Activated T-cell treated with anti-CD3 and anti-CD28 coated beads for 24 hours (primary cell): ENCODE measurements at regions not wholly inside any gene's neighbourhood (a gene's known extent, or its start where the extent isn't known, plus 50 kb on each side); places are given as distances from the start of the nearest gene placed in this dataset.

ENCODE experiments used
- DNase-seq: peaks from one replicate; pipeline ENCODE4 v3.0.0-alpha.2; 2020; ENCODE audit warnings: low read depth

DNA sequence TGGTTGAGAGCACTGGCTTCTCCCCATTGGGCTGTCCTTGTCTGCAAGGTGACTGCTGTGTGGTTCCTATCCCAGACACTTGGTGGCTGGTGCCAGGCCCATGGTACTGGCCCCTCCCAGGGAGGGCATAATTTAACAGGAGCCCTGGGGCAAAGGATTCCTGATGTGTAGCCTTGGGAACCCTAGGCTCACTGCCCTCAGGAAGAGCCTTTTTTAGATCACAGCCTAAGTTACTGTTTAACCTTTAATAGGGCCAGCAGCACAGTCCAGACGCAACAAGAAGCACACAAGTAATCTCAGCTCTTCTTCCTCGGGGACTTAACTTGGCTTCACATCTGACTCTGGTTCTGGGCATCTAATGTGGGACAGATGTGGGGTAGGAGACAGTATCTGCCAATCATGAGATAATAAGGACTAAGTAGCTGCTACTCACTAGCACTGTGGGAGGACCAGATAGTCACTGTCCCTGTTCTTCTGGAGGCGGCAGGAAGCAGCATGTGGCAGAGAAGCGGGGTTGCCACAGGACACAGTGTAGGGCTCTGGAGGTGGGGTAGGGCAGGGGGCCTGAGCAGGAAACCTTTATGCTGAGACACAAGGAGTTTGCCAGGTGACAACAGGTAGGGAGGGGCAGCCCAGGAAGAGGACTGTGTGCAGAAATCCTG is 136.3 kb downstream of the TMEM17 start:
- DNase-seq, result no peak

DNA sequence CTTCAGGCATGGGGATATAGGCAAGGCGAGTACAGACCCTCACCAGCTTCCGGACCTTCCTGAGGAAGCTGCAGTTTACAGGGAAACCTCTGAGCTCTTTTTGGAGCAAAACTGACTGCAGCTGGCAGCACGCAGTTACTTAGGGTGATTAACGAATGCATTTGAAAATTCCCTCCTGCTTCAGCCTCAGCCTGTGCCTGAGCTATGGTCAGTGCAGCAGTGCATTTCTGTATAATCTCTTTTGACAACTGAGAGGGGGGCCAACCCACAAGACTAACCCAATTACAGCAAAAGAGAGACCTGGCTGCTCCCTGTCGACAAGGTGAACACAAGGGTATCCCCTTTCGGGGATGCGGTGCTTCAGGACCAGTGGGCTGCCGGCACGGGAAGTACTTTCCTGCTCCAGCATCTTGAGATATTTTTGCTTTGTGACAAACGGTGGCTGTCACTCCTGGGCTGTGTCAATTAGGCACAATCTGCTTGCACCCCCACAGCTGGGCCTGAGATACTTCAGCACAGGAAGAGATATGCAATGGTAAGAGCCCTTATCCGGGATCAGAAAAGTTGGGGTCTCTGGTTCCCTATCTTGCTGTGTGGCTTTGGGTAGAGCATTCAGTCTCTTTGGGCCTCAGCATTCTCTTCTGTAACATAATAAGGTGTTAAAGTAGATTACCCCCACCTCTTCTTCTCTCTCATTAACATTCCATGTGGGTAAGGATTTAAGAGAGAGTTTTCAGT is 141.0 kb downstream of the TMEM17 start:
- no peak for DNase-seq

DNA sequence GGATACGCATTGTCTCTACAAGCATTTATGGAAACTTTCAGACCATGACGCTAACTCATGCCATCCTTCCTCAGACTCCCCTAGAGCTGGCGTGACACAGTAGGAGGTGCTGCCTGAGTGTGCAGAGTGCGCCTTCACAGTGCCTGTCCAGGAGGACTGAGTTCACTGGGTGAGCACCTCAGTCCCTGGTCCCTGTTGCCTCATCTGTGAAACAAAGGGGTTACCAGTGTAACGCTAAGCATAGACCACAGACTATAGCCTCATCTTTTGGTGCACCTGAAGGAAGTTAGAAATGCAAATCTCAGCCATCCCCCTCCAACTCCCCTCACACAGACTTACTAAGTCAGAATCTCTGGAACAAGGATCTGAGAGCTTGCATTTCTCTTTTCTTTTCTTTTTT is 142.8 kb downstream of the TMEM17 start:
- DNase-seq, result no peak

DNA sequence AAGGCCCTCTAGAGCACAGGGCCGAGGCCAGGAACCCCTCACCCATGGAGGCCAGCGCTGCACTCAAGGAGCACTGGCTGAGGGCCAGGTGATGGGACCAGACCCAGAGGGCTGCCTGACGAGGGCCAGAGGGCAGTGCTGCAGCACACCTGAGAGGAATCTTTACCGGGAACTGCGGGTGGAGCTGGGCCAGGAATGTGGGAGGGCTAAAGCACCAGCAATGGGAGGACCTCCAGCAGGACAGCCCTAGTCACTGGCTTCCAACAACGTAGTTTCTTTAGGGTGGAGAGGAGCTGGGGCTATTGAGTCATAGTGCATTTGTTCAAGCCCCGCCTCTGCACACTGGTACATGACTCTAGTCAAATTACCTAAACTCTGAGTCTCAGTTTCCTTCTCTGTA is 143.4 kb downstream of the TMEM17 start:
- no peak for DNase-seq

DNA sequence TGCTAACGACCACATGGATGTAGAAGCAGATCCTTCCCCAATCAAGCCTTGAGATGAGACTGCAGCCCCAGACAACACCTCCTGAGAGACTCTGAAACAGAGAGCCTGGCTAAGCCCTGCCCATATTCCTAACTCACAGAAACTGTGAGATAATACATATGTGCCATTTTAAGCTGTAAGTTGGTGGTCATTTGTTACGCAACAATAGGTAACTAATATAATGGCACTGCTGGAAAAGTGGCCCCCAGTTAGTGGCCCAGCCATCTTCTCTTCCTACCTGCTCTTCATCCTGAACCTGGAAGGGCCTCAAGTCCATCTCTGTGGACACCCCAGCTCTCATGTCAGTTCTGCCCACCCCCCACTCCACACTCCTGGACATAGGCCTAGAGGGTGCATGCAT is 144.0 kb downstream of the TMEM17 start:
- DNase-seq, result no peak

DNA sequence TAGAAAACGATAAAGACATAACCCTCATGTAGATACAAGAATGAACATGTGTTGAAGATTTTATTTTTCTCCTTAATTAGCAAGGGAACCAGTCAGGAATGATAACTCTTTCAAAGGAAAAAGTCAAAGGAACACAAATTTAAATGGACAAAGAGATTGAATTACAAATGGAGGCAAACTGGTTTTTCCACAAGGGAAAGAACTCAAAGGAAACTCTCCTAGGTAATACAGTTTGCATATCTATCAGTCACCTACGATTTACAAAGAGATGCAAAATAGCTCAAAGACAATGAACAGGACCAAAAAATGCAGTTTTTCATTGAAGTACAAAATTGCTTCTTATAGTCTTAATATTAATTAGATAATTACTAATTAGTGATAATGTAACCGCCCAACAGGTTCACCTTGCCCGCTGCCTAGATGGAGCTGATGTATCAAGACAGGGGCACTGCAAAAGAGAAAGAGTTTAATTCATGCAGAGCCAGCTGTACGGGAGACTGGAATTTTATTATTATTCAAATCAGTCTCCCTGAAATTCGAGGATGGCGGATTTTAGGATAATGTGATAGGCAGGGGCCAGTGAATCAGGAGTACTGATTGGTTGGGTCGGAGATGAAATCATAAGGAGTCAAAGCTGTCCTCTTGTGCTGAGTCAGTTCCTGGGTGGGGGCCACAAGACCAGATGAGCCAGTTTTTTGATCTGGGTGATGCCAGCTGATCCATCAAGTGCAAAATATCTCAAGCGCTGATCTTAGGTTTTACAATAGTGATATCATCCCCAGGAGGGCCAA is 151.0 kb downstream of the TMEM17 start:
- no peak for DNase-seq

DNA sequence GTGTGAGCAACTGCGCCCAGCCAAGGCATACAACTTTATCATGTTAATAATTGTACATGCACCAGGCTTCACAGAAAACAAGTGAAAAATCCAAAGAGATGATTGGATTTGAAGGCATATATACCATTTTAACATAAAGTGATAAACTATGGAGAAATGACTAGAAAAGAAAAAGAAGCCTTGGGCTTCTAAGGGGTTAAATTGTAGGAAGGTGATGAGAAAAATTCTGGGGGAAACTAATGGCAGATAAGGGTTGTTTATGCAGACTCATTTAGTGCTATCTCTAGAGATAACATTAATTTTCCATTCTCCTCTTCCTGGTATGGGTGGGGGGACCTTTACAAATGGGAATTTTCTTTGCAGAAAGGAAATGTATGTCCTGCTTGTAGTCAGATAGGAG is 154.0 kb downstream of the TMEM17 start:
- no peak for DNase-seq

DNA sequence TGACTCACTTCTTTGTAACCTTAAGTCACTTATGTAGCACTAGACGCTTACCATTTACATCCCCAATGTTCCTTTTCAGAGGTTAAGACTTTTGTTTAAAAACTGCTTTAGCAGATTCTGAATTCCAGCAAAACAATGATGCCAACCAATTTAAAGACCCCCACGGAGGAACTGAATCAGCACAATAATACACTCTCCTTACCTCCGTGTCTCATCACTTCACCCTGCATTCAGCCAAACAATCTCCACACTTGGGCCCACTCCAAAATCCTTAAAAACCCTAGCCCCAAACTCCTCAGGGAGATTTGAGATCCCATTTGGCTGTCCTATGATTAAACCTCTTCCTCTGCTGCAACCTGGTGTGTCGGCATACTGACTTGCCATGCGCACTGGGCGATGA is 153.9 kb downstream of the B3GNT2 start:
- no peak for DNase-seq

DNA sequence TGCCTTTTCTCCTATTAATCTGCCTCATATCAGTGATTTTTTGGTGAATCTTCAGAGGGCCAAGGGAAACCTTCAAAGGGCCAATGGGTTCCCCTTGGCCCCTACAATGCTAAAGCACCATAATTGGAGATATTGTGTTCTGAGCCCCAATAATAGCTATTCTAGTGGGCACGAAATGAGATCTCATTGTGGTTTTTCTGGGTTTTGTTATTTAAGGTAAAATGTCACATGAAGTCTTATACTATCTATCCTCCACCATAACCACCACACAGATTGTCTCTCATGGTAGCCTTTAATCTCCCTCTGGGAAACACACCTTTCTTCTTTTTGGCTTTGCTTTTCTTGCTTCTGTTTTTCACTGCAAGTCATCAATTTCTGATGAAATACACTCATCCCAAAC is 152.8 kb downstream of the B3GNT2 start:
- no peak for DNase-seq

DNA sequence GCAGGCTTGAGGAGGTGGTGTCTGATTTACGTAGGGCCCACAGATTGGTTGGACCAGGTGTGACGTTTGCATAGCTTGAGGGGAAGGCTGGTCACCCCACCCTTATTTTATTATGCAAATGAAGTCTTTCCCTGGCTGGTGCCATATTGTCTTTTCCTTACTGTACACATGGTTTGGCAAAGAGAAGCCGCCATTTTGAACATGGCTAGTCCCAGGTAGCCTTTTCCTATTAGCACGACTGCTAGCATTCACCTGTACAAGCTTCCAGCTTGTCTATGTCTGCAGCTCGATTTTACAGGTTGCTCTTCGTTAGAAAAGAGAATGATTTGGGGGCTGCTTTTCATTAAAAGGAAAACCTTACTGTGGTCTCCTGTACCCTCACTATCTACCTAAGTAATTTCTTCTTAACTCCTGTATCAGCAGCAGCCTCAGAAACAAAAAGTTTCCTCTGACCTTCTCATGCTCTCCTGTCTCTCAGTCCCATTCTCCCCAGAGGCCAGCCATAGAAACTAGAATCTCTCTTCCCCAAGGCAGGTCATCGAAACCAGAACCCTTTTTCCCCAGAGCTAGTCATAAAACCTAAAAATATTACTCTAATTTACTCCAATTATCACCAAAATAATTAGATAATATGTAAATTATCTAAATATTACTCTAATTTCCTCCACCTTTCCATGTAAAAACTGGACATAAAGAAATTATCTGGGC is 151.8 kb downstream of the B3GNT2 start:
- no peak for DNase-seq

DNA sequence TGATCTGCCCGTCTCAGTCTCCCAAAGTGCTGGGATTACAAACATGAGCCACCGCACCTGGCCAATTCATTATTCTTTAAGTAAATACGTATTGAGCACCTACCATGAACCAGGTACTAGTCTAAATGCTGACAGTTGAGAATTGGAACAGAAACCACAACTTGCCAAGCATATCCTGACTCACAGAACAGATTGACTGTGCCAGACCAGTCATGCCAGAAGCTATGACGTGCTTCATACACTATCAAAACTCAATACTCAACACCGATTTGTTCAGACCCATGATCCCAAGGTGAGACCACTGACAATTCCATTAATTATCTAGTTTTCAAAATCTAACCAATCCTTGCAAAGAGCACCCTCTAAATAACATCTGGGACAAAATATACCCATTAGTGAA is 148.6 kb downstream of the B3GNT2 start:
- no peak for DNase-seq

DNA sequence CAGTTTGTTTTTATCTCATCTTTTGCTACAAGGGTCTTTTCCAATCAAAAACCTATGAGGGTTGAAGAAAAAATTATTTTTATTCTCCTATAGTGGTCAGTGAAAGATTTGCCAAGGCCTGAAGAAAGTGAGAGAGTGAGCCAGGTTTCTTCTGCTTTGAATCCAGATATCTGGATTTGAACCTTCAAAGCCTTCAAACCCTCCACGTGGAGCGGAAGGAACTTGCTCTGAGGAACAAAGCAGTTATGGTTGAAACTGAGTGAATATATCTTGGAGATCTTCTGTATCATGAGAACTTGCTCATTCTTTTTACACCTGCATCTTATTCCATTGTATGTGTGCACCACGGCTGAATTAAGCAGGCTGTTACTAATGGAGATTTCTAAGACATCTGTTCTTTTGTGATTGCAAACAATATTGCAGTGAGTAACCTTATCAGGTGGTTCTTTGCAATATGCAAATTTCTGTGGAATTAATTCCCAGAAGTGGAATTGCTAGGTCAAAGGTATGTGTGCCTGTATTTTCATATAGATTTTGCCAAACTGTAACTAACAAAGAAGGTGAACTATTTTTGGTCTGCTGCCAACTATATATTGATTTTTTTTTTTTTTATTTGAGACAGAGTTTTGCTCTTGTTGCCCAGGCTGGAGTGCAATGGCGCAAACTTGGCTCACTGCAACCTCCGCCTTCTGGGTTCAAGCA is 147.9 kb downstream of the B3GNT2 start:
- DNase-seq, result no peak

DNA sequence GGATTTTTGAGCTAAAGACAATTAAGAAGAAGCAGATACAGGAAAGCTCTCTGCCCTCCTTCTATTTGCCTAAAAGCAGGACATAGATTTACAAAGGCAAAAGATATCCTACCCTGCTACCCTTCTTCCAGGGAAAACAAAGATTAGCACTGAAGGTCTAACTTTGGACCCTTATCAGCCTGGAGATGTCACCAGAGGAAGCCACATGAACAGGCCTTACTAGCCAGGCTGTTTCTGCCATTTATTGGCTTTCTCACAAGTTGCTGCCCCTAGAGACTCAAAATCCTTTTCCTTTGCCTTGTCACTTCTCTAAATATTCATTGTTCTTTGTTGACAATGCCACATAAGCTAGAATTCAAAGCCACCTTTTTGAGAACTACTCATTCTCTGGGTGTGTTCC is 147.3 kb downstream of the B3GNT2 start:
- DNase-seq, result no peak

DNA sequence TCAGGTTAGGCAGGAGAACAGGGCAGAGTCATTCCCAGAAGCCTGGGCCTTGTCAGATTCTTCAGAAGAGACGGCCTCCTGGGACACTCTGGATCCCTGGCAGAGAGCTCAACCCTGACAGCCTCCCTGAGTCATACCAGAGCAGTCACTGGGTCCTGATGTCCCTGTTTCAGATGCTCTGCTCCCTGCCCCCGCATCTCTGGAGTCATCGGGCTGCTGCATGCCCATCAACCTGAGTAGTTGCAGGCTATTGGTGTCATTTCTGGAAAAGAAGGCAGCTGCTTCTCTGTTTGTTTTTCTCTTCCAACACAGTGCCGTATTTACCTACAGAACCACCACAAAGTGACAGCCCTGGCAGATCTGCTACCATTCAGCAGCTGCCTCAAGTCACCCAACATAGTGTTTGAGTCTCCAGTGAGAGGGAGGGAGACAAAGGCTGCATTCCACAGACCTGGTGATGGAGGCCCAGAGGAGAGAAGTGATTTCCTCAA is 145.1 kb downstream of the B3GNT2 start:
- no peak for DNase-seq

DNA sequence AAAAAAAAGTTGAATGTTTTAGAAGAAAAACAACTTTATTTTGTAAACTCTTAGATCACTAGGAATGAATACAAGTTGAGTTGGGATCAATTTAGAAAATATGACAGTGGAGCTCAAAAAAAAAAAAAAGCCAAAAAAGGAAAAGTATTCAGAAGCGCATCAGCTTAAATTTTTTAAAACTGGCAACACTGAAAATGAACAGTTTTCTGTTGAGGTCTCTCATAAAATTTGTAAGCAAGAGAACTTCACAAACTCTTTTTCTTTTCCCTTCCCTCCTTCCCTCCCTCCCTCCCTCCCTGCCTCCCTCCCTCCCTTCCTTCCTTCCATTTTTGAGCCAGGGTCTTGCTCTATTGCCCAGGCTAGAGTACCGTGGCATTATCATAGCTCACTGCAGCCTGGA is 143.9 kb downstream of the B3GNT2 start:
- DNase-seq, result no peak

DNA sequence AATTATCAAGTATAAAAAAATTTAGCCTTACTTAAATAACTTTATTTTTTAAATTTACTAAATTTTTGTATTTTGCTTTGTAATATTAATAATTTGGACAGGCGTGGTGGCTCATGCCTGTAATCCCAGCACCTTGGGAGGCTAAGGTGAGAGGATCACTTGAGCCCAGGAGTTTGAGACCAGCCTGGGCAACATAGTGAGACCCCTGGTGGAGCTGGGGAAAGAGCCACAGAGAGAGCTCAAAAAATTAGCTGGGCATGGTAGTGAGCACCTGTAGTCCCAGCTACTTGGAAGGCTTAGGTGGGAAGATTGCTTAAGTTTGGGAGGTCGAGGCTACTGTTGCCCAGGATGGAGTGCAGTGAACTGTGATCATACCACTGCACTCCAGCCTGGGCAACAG is 143.5 kb downstream of the B3GNT2 start:
- no peak for DNase-seq

DNA sequence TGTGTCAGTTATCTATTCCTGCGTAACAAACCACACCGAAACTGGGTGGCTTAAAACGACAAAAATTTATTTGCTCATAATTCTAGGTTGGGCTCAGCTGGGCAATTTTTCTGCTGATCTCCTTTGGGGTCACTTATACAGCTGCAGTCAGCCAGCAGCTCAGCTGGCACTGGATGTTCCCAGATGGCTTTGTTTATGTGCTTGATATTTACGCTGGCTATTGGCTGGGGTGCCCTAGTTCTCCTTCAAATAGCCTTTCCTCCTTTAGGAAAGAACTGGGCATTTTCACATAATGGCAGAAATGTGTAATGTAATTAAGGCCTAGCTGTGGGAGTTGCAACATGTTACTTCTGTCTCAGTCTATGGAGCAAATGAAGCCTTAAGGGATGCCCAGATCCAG is 142.2 kb downstream of the B3GNT2 start:
- no peak for DNase-seq

DNA sequence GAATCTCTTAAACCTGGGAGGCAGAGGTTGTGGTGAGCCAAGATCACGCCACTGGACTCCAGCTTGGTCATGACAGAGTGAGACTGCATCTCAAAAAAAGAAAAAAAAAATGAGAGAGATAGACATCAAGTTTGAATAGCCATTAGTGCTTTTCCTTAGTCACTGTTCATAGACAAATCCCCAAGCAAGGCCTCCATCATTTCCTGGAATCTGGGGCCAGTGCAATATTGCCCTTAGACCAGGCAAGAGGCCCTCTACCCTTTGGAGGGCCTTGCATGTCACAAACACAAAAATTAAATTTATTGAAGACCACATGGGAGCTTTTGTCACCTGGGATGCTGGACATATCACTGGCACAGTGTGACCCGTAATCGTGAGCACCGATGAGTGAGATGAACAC is 141.5 kb downstream of the B3GNT2 start:
- DNase-seq, result no peak

DNA sequence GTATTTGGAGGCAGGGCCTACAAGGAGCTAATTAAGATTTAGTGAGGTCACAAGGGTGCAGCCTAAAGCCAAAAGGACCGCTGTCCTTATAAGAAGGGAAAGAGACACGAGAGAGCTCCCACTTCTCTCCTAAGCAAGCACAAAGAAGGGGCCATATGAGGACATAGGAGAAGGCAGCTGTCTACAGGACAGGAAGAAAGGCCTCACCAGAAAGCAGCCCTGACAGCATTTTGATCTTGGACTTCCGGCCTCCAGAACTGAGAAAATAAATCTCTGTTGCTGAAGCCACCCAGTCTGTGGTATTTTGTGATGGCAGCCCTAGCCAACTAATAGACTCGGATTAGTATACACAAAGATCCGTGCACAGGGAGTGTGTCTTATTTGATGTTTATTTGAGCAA is 139.7 kb downstream of the B3GNT2 start:
- no peak for DNase-seq

DNA sequence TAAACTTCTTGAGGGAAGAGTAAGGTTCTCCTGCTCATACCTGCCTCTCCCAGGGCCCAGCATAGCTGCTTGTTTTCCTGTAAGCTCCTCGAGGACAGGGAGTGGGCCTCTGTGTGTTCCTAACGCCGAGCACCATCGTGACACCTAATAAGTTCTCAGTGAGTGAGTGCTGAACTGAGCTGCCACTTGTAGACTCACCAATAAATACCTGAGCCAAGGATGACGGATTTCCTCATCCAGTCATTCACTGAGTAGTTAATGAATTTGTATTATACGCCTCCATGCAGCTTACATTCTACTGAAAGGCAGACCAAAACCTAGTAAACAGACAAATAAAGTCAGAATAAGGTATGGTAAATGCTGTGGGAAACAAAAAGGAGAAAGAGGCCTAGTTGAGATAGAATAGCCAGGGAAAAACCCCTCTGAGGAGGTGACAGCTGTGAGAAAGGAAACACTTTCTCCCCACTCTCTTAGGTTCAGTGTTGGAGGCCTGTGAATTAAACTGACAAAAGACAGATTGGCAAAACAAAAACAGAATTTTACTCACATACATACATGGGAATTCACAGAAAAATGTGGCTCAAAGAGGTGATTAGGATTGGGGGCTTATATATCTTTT is 138.6 kb downstream of the B3GNT2 start:
- DNase-seq, result no peak

DNA sequence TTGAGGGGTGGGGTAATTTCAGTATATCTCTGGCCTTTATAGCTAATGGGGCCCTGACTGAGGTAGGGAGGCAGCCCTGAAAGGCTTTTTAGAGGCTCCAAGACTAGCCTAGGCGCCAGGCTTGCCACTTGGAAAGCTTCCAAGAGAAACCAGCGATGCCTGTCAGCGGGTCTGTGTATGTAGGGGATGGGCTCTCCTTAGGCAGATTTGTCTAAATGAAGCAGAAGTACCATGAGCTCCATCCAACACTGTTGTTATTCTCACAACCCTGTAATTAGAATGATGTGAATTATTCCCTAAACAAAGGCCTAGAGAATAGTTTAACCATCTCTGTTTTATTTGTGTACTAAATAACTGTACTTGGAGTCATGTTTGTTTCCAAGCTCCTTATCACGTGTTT is 138.1 kb downstream of the B3GNT2 start:
- no peak for DNase-seq
